ENCODE measurements at regions not wholly inside any gene's neighbourhood (a gene's known extent, or its start where the extent isn't known, plus 50 kb on each side); places are given as distances from the start of the nearest gene placed in this dataset.

DNA sequence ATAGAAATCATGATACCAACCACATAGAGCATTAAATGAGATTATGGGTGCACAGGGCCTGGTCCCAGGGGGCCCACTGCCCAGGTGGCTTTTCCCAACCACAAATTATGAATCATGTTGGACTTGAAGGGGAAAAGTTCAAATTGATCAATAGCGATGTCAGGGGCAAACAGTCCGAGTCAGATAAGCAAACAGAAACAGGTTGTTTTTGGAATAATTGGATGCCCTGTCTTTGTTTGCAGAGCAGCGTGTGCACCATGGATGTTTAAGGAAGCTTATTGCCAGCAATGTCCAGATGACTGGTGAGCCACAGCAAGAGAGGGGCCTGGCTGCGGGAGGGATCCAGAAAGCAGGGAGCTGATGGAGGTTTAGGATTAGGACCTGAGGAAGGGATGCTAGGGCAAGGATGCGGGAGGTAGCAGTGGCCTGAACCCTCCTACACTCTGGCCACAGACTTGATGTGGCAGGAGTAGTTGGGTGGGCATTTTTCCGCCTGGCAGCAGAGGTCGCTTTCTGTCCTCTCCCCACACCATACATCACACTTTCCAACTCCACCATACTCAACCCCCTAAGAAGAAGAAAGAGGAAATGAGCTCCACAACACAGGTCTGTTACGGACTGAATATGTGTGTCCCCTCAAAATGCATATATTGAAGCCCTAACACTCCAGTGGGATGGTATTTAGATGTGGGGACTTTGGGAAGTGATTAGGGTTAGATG lies 266.4 kb upstream of the RPL38 start:
- Histone ChIP-seq H3K27me3 (ENCODE audit: low read depth, low read length) (0 out of 2 replicates have a peak, but pooled peaks cover 5% of the 10 kb centered on the region), H2AFZ (ENCODE audit: low read depth, low read length) (no peak overlapping the region), H4K20me1 (ENCODE audit: insufficient read depth, low read length) (no peaks in the 10 kb centered on the region), H3K9ac (ENCODE audit: low read length) (no peak overlapping the region), H3K4me2 (ENCODE audit: low read length) (no peak overlapping the region), H3K4me3 (ENCODE audit: low read length) (no peak overlapping the region), H3K27ac (ENCODE audit: low read length) (no peak overlapping the region), H3K79me2 (ENCODE audit: low read length) (no peaks in the 10 kb centered on the region), H3K4me1 (ENCODE audit: low read length) (no peaks in the 10 kb centered on the region), H3K36me3 (replicated peaks; ENCODE audit: low read depth, low read length) (no peaks in the 10 kb centered on the region), H3K9me3 (ENCODE audit: insufficient read depth, low read length) (no peaks in the 10 kb centered on the region)
- TF ChIP-seq, protein P1, sequence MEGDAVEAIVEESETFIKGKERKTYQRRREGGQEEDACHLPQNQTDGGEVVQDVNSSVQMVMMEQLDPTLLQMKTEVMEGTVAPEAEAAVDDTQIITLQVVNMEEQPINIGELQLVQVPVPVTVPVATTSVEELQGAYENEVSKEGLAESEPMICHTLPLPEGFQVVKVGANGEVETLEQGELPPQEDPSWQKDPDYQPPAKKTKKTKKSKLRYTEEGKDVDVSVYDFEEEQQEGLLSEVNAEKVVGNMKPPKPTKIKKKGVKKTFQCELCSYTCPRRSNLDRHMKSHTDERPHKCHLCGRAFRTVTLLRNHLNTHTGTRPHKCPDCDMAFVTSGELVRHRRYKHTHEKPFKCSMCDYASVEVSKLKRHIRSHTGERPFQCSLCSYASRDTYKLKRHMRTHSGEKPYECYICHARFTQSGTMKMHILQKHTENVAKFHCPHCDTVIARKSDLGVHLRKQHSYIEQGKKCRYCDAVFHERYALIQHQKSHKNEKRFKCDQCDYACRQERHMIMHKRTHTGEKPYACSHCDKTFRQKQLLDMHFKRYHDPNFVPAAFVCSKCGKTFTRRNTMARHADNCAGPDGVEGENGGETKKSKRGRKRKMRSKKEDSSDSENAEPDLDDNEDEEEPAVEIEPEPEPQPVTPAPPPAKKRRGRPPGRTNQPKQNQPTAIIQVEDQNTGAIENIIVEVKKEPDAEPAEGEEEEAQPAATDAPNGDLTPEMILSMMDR (IDR thresholded peaks at IDR 0.05; ENCODE audit: low read depth, low read length): no peak
- TF ChIP-seq EZH2phosphoT487 (IDR thresholded peaks at IDR 0.05; ENCODE audit: low read depth): no peak

DNA sequence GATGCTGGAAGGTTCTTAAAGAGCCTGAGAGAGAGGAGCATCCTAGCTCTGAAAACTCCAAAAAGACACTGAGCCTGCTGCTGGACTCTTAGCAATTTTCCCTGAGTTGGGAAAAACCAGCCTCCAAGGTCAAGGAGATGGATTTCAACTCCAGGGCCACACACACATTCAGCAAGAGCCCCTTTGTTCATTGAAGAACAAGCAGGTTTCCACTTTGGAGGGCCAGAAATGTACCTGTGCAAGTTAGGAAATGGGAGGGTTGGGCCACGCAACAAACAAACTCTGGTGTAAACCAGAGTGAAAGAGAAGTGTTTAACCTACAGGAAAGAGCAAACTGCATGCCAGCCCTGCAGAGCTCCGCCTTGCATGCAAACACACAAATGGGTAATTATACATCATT lies 264.8 kb upstream of the RPL38 start:
- Histone ChIP-seq H3K9ac (ENCODE audit: low read length) (no peak overlapping the region), H3K36me3 (replicated peaks; ENCODE audit: low read depth, low read length) (no peaks in the 10 kb centered on the region), H3K4me3 (ENCODE audit: low read length) (no peak overlapping the region), H3K4me2 (ENCODE audit: low read length) (no peak overlapping the region), H4K20me1 (ENCODE audit: insufficient read depth, low read length) (no peaks in the 10 kb centered on the region), H3K4me1 (ENCODE audit: low read length) (no peaks in the 10 kb centered on the region), H3K27ac (ENCODE audit: low read length) (no peak overlapping the region), H3K9me3 (ENCODE audit: insufficient read depth, low read length) (no peaks in the 10 kb centered on the region), H3K27me3 (ENCODE audit: low read depth, low read length) (0 out of 2 replicates have a peak, but pooled peaks cover under 1% of the 10 kb centered on the region), H2AFZ (ENCODE audit: low read depth, low read length) (no peak overlapping the region), H3K79me2 (ENCODE audit: low read length) (no peaks in the 10 kb centered on the region)
- no peak for TF ChIP-seq EZH2phosphoT487 (IDR thresholded peaks at IDR 0.05; ENCODE audit: low read depth)
- TF ChIP-seq, protein P1 (IDR thresholded peaks at IDR 0.05; ENCODE audit: low read depth, low read length): no peak

DNA sequence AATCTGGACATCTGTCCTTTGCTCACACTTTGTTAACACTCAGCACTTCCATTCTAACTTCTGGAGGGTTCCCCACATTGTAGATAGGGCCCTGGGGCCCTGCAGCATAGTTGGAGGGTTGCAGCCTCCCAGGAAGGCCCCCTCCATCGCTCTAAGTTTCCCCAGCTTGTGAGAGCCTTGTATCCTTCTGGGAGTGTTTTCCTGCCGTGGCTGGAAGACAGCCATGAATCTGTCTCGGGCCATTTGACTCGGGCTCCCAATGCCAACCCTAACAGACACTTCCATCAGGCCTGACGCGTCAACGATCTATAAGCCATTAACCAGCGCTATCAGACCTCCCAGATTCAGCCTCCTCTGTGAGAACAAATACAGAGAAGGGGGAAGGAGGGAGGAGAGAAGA lies 263.7 kb upstream of the RPL38 start:
- H3K27me3 ChIP-seq (ENCODE audit: low read depth, low read length): no peaks in the 10 kb centered on the region
- no peak for TF ChIP-seq EZH2phosphoT487 (IDR thresholded peaks at IDR 0.05; ENCODE audit: low read depth)
- TF ChIP-seq, protein P1 (IDR thresholded peaks at IDR 0.05; ENCODE audit: low read depth, low read length): no peak
- H3K36me3 ChIP-seq (replicated peaks; ENCODE audit: low read depth, low read length): no peaks in the 10 kb centered on the region
- H3K27ac ChIP-seq (ENCODE audit: low read length): no peak overlapping the region
- H3K9me3 ChIP-seq (ENCODE audit: insufficient read depth, low read length): no peaks in the 10 kb centered on the region
- H3K9ac ChIP-seq (ENCODE audit: low read length): no peak overlapping the region
- H3K79me2 ChIP-seq (ENCODE audit: low read length): no peaks in the 10 kb centered on the region
- H4K20me1 ChIP-seq (ENCODE audit: insufficient read depth, low read length): no peaks in the 10 kb centered on the region
- no peak overlapping the region for H3K4me3 ChIP-seq (ENCODE audit: low read length)
- no peak overlapping the region for H3K4me2 ChIP-seq (ENCODE audit: low read length)
- no peak overlapping the region for H2AFZ ChIP-seq (ENCODE audit: low read depth, low read length)
- no peaks in the 10 kb centered on the region for H3K4me1 ChIP-seq (ENCODE audit: low read length)

DNA sequence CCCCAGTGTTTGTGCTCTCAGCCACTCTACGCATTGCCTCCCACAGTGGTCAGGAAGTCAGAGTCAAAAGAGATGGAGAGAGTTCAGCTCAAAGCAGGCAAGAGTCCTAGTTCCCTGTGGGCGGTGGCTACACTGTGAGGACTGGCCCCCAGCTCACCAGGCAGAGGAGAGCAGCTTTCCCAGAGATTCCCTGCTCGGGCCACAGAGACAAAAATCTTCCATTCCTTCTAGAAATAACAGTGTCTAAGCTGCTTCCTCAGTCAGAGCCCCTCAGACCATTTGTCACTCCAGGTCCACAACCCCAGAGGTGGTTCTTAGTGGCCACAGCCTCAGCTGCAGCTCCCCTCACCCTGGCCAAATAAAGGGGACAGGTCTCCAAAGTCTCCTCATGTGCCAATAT lies 263.0 kb upstream of the RPL38 start:
- TF ChIP-seq, protein P1 (IDR thresholded peaks at IDR 0.05; ENCODE audit: low read depth, low read length): no peak
- TF ChIP-seq EZH2phosphoT487 (IDR thresholded peaks at IDR 0.05; ENCODE audit: low read depth): no peak
- H4K20me1 ChIP-seq (ENCODE audit: insufficient read depth, low read length): no peaks in the 10 kb centered on the region
- H3K27me3 ChIP-seq (ENCODE audit: low read depth, low read length): no peaks in the 10 kb centered on the region
- H3K4me2 ChIP-seq (ENCODE audit: low read length): no peak overlapping the region
- no peak overlapping the region for H3K27ac ChIP-seq (ENCODE audit: low read length)
- H3K9ac ChIP-seq (ENCODE audit: low read length): no peak overlapping the region
- H3K4me1 ChIP-seq (ENCODE audit: low read length): no peaks in the 10 kb centered on the region
- no peak overlapping the region for H3K4me3 ChIP-seq (ENCODE audit: low read length)
- no peaks in the 10 kb centered on the region for H3K9me3 ChIP-seq (ENCODE audit: insufficient read depth, low read length)
- H2AFZ ChIP-seq (ENCODE audit: low read depth, low read length): no peak overlapping the region
- no peaks in the 10 kb centered on the region for H3K36me3 ChIP-seq (replicated peaks; ENCODE audit: low read depth, low read length)
- no peaks in the 10 kb centered on the region for H3K79me2 ChIP-seq (ENCODE audit: low read length)

All from OCI-LY3 (cell line).